ENCODE measurements at regions not wholly inside any gene's neighbourhood (a gene's known extent, or its start where the extent isn't known, plus 50 kb on each side); places are given as distances from the start of the nearest gene placed in this dataset.

DNA sequence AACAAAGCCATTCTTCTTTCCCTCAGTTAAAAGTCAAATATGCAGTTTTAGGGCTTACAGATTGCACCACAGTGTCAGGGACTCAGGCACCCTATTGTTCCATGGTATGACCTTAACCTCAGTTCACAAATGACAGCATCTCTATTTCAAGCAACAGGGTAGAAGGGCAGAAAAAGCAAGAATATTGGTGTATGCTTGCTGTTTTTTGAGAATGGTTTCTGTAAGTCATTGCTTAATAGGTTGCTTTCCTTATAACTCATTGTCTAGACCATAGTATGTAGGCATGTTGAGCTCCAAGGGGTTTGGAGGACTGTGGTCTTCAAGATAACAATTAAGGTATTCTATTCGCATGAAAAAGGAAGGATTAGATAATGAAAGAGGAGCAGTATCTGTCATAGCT, 183.5 kb upstream of the EDIL3 start (continued):
- TF ChIP-seq, protein P1, sequence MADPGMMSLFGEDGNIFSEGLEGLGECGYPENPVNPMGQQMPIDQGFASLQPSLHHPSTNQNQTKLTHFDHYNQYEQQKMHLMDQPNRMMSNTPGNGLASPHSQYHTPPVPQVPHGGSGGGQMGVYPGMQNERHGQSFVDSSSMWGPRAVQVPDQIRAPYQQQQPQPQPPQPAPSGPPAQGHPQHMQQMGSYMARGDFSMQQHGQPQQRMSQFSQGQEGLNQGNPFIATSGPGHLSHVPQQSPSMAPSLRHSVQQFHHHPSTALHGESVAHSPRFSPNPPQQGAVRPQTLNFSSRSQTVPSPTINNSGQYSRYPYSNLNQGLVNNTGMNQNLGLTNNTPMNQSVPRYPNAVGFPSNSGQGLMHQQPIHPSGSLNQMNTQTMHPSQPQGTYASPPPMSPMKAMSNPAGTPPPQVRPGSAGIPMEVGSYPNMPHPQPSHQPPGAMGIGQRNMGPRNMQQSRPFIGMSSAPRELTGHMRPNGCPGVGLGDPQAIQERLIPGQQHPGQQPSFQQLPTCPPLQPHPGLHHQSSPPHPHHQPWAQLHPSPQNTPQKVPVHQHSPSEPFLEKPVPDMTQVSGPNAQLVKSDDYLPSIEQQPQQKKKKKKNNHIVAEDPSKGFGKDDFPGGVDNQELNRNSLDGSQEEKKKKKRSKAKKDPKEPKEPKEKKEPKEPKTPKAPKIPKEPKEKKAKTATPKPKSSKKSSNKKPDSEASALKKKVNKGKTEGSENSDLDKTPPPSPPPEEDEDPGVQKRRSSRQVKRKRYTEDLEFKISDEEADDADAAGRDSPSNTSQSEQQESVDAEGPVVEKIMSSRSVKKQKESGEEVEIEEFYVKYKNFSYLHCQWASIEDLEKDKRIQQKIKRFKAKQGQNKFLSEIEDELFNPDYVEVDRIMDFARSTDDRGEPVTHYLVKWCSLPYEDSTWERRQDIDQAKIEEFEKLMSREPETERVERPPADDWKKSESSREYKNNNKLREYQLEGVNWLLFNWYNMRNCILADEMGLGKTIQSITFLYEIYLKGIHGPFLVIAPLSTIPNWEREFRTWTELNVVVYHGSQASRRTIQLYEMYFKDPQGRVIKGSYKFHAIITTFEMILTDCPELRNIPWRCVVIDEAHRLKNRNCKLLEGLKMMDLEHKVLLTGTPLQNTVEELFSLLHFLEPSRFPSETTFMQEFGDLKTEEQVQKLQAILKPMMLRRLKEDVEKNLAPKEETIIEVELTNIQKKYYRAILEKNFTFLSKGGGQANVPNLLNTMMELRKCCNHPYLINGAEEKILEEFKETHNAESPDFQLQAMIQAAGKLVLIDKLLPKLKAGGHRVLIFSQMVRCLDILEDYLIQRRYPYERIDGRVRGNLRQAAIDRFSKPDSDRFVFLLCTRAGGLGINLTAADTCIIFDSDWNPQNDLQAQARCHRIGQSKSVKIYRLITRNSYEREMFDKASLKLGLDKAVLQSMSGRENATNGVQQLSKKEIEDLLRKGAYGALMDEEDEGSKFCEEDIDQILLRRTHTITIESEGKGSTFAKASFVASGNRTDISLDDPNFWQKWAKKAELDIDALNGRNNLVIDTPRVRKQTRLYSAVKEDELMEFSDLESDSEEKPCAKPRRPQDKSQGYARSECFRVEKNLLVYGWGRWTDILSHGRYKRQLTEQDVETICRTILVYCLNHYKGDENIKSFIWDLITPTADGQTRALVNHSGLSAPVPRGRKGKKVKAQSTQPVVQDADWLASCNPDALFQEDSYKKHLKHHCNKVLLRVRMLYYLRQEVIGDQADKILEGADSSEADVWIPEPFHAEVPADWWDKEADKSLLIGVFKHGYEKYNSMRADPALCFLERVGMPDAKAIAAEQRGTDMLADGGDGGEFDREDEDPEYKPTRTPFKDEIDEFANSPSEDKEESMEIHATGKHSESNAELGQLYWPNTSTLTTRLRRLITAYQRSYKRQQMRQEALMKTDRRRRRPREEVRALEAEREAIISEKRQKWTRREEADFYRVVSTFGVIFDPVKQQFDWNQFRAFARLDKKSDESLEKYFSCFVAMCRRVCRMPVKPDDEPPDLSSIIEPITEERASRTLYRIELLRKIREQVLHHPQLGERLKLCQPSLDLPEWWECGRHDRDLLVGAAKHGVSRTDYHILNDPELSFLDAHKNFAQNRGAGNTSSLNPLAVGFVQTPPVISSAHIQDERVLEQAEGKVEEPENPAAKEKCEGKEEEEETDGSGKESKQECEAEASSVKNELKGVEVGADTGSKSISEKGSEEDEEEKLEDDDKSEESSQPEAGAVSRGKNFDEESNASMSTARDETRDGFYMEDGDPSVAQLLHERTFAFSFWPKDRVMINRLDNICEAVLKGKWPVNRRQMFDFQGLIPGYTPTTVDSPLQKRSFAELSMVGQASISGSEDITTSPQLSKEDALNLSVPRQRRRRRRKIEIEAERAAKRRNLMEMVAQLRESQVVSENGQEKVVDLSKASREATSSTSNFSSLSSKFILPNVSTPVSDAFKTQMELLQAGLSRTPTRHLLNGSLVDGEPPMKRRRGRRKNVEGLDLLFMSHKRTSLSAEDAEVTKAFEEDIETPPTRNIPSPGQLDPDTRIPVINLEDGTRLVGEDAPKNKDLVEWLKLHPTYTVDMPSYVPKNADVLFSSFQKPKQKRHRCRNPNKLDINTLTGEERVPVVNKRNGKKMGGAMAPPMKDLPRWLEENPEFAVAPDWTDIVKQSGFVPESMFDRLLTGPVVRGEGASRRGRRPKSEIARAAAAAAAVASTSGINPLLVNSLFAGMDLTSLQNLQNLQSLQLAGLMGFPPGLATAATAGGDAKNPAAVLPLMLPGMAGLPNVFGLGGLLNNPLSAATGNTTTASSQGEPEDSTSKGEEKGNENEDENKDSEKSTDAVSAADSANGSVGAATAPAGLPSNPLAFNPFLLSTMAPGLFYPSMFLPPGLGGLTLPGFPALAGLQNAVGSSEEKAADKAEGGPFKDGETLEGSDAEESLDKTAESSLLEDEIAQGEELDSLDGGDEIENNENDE (IDR thresholded peaks at IDR 0.05; ENCODE audit: insufficient replicate concordance, low read length) = no peak

Measured in H1 (cell line).